NCI-H82 (cell line): ENCODE measurements at regions not wholly inside any gene's neighbourhood (a gene's known extent, or its start where the extent isn't known, plus 50 kb on each side); places are given as distances from the start of the nearest gene placed in this dataset.
A peak's percentile ranks its signal among the peaks of the same experiment; 100 is the strongest.

Experiments used
- DNase-seq: peaks from one replicate; lab custom pipeline; 2025; lab: John Stamatoyannopoulos, UW

GRCh38 chr5:28402590-28403301 is 1364.4 kb upstream of the CDH9 start:
- DNase-seq: peak; percentile 21

- peak; percentile 1 for DNase-seq
Measured at GRCh38 chr5:28400076-28400475, 1361.7 kb upstream of the CDH9 start.

GRCh38 chr5:28399211-28399610 is 1360.8 kb upstream of the CDH9 start:
- no peak for DNase-seq

GRCh38 chr5:28398185-28398584 is 1359.8 kb upstream of the CDH9 start:
- DNase-seq: no peak

- no peak for DNase-seq
Measured at GRCh38 chr5:28397502-28397941, 1359.1 kb upstream of the CDH9 start.

- no peak for DNase-seq
Measured at GRCh38 chr5:28391277-28391676, 1352.9 kb upstream of the CDH9 start.

- peak; percentile 94 for DNase-seq
Measured at GRCh38 chr5:28390341-28390740, 1352.0 kb upstream of the CDH9 start.

GRCh38 chr5:28389727-28390126 is 1351.3 kb upstream of the CDH9 start:
- DNase-seq: peak; percentile 30

- DNase-seq: no peak
Measured at GRCh38 chr5:28388428-28388827, 1350.0 kb upstream of the CDH9 start.

- no peak for DNase-seq
Measured at GRCh38 chr5:28386712-28387111, 1348.3 kb upstream of the CDH9 start.

GRCh38 chr5:28380167-28380566 is 1341.8 kb upstream of the CDH9 start:
- no peak for DNase-seq

GRCh38 chr5:28374492-28374967 is 1336.1 kb upstream of the CDH9 start:
- DNase-seq: peak; percentile 11

GRCh38 chr5:28370896-28371295 is 1332.5 kb upstream of the CDH9 start:
- DNase-seq: no peak

- DNase-seq: no peak
Measured at GRCh38 chr5:28369418-28369817, 1331.0 kb upstream of the CDH9 start.

GRCh38 chr5:28355831-28356230 is 1317.4 kb upstream of the CDH9 start:
- no peak for DNase-seq

GRCh38 chr5:28346696-28347095 is 1308.3 kb upstream of the CDH9 start:
- DNase-seq: no peak

- peak; percentile 81 for DNase-seq
Measured at GRCh38 chr5:28344836-28345433, 1306.5 kb upstream of the CDH9 start.

GRCh38 chr5:28329176-28329575 is 1290.8 kb upstream of the CDH9 start:
- no peak for DNase-seq

- no peak for DNase-seq
Measured at GRCh38 chr5:28328681-28329080, 1290.3 kb upstream of the CDH9 start.

- DNase-seq: no peak
Measured at GRCh38 chr5:28324174-28324573, 1285.8 kb upstream of the CDH9 start.

- no peak for DNase-seq
Measured at GRCh38 chr5:28313953-28314352, 1275.6 kb upstream of the CDH9 start.

- no peak for DNase-seq
Measured at GRCh38 chr5:28313321-28313951, 1275.0 kb upstream of the CDH9 start.

- no peak for DNase-seq
Measured at GRCh38 chr5:28310696-28311095, 1272.3 kb upstream of the CDH9 start.
